Mesendoderm (in vitro differentiated cells): ENCODE measurements at regions not wholly inside any gene's neighbourhood (a gene's known extent, or its start where the extent isn't known, plus 50 kb on each side); places are given as distances from the start of the nearest gene placed in this dataset.

ENCODE experiments used
- DNase-seq: peaks from one replicate; pipeline ENCODE4 v3.0.0; 2013
- H2AK5ac ChIP-seq: 2 replicates; pipeline ENCODE4 v1.6.1; 2013; ENCODE audit warnings: low read length, inconsistent platforms
- H2BK120ac ChIP-seq: 2 replicates; pipeline ENCODE4 v1.6.1; 2013; ENCODE audit warnings: low read depth, mild to moderate bottlenecking, low read length, moderate library complexity, mixed read lengths
- H2BK15ac ChIP-seq: replicated peaks from 2 replicates; pipeline ENCODE4 v1.6.1; 2013; ENCODE audit warnings: low read depth, mild to moderate bottlenecking, moderate library complexity
- H2BK5ac ChIP-seq: 2 replicates; pipeline ENCODE4 v1.6.1; 2013; ENCODE audit warnings: low read length, inconsistent platforms
- H3K18ac ChIP-seq: 2 replicates; pipeline ENCODE4 v1.6.1; 2013; ENCODE audit warnings: mild to moderate bottlenecking, low read length, mixed read lengths
- H3K23ac ChIP-seq: one replicate; pipeline ENCODE4 v1.6.1; 2013; ENCODE audit warnings: low read length
- H3K27ac ChIP-seq: 2 replicates; pipeline ENCODE4 v1.5.1; 2013; ENCODE audit warnings: low read depth, mild to moderate bottlenecking, inconsistent platforms, low read length, moderate library complexity
- H3K27me3 ChIP-seq: 2 replicates; pipeline ENCODE4 v1.6.1; 2013; ENCODE audit warnings: low read length, control low read depth, mild to moderate bottlenecking, inconsistent platforms; ENCODE audit not compliant: insufficient read depth, poor library complexity
- H3K36me3 ChIP-seq: 2 replicates; pipeline ENCODE4 v1.6.1; 2013; ENCODE audit warnings: low read length, inconsistent platforms; ENCODE audit not compliant: control insufficient read depth, insufficient read depth
- H3K4ac ChIP-seq: one replicate; pipeline ENCODE4 v1.6.1; 2013; ENCODE audit warnings: low read depth, mild to moderate bottlenecking, low read length, moderate library complexity
- H3K4me1 ChIP-seq: 2 replicates; pipeline ENCODE4 v1.6.1; 2013; ENCODE audit warnings: low read depth, low read length, inconsistent platforms; ENCODE audit not compliant: control insufficient read depth
- H3K4me2 ChIP-seq: 2 replicates; pipeline ENCODE4 v1.6.1; 2013; ENCODE audit warnings: low read length
- H3K4me3 ChIP-seq: 2 replicates; pipeline ENCODE4 v1.5.1; 2013; ENCODE audit warnings: mild to moderate bottlenecking, low read length
- H3K56ac ChIP-seq: one replicate; pipeline ENCODE4 v1.6.1; 2013; ENCODE audit warnings: low read length
- H3K79me1 ChIP-seq: 2 replicates; pipeline ENCODE4 v1.6.1; 2013; ENCODE audit warnings: low read length, inconsistent platforms
- H3K79me2 ChIP-seq: 2 replicates; pipeline ENCODE4 v1.6.1; 2013; ENCODE audit warnings: mild to moderate bottlenecking, low read length; ENCODE audit not compliant: control insufficient read depth, insufficient read depth
- H3K9ac ChIP-seq: 2 replicates; pipeline ENCODE4 v1.6.1; 2013; ENCODE audit warnings: low read length, inconsistent platforms
- H4K5ac ChIP-seq: one replicate; pipeline ENCODE4 v1.6.1; 2013; ENCODE audit warnings: low read length
- H4K8ac ChIP-seq: one replicate; pipeline ENCODE4 v1.6.1; 2013; ENCODE audit warnings: low read depth, mild to moderate bottlenecking, control low read depth, low read length, moderate library complexity
- WGBS: extraction: QIAGEN DNeasy Blood & Tissue Kit; methylation state at CpG from one replicate; pipeline ENCODE4 v1.1.7; 2013; ENCODE audit warnings: low lambda C conversion rate, missing lambda C conversion rate; ENCODE audit not compliant: insufficient coverage; ENCODE audit errors: extremely low coverage; 5-methylcytosine and 5-hydroxymethylcytosine counted together

DNA sequence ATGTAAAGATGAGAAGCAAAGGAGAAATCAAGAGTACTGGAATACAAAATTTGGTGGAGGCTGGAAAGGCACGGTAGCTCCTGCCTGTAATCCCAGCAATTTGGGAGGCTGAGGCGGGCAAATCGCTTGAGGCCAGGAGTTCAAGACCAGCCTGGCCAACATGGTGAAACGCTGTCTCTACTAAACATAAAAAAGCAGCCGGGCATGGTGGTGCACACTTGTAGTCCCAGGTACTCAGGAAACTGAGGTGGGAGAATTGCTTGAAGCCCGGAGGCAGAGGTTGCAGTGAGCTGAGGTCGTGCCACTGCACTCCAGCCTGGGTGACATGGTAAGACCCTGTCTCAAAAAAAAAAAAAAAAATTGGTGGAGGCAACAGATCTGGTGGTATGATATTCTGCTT, 1086.0 kb downstream of the NLGN4X start:
- Histone ChIP-seq H3K79me1 (no peaks in the 10 kb centered on the region), H4K8ac (no peak overlapping the region), H2BK15ac (no peak overlapping the region), H3K56ac (no peak overlapping the region), H2BK120ac (no peak overlapping the region), H4K5ac (no peak overlapping the region), H3K4me2 (no peak overlapping the region), H3K27me3 (no peaks in the 10 kb centered on the region), H3K9ac (no peak overlapping the region), H3K36me3 (no peaks in the 10 kb centered on the region), H3K23ac (no peak overlapping the region), H3K79me2 (no peaks in the 10 kb centered on the region), H2AK5ac (no peak overlapping the region), H2BK5ac (no peak overlapping the region), H3K18ac (no peak overlapping the region), H3K4me1 (no peaks in the 10 kb centered on the region), H3K4ac (no peak overlapping the region), H3K27ac (no peak overlapping the region), H3K4me3 (no peak overlapping the region)
- DNase-seq: no peak
- WGBS: no CpG with 5 or more reads among the region's 7 CpGs

DNA sequence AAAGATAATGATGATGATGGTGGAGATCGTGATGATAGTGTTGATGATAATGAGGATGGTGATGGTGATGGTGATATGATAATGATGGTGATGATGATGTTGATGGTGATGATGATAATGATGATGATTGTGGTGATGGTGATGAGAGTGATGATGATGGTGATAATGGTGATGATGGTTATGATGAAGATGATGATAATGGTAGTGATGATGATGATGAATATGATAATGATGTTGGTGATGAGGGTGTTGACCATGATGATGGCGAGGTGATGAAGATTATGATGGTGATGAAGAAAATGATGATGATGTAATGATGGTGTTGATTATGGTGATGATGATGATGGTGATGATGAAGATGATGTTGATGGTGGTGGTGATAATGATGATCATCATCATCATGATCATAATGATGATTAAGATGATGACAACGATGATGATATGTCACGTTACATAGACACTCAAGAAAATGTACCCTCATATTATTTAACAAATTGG, 1106.4 kb downstream of the NLGN4X start:
- H3K27ac ChIP-seq: no peak overlapping the region
- no peak overlapping the region for H3K4me3 ChIP-seq
- H4K5ac ChIP-seq: no peak overlapping the region
- no peak overlapping the region for H2BK120ac ChIP-seq
- no peak overlapping the region for H3K4ac ChIP-seq
- H3K4me1 ChIP-seq: no peaks in the 10 kb centered on the region
- no peak overlapping the region for H3K18ac ChIP-seq
- no peaks in the 10 kb centered on the region for H3K79me1 ChIP-seq
- no peak overlapping the region for H3K56ac ChIP-seq
- H3K9ac ChIP-seq: no peak overlapping the region
- H2AK5ac ChIP-seq: no peak overlapping the region
- H3K23ac ChIP-seq: no peak overlapping the region
- H3K36me3 ChIP-seq: no peaks in the 10 kb centered on the region
- no peak overlapping the region for H4K8ac ChIP-seq
- H3K27me3 ChIP-seq: no peaks in the 10 kb centered on the region
- WGBS: 100% methylated on average over 2 of the region's 4 CpGs
- H2BK5ac ChIP-seq: no peak overlapping the region
- no peak for DNase-seq
- H3K79me2 ChIP-seq: no peaks in the 10 kb centered on the region
- H2BK15ac ChIP-seq: no peak overlapping the region
- no peak overlapping the region for H3K4me2 ChIP-seq

DNA sequence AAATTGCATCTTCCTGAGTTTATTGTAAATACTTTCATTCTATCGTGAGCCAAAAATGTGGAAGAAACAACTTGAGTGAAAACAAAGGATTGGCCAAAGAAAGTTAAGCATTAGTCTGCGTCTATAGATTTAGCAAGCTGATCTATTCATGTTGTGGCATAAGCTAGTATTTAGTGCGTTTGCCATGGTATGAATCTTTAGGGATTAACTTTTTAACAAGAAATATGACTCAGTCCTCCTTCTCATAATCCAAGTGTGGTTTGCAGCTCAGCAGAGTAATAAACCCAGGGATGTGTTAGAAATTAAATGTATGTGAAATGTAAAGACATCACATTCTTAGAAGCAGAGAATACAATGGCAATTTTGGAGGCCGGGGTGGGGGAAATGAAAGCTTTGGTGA, 1110.9 kb downstream of the NLGN4X start:
- H3K36me3 ChIP-seq: no peaks in the 10 kb centered on the region
- no peak overlapping the region for H2AK5ac ChIP-seq
- no peaks in the 10 kb centered on the region for H3K79me1 ChIP-seq
- no peak overlapping the region for H3K4ac ChIP-seq
- no peaks in the 10 kb centered on the region for H3K27me3 ChIP-seq
- H3K9ac ChIP-seq: no peak overlapping the region
- no peak overlapping the region for H4K5ac ChIP-seq
- H2BK5ac ChIP-seq: no peak overlapping the region
- no peak overlapping the region for H3K18ac ChIP-seq
- H3K56ac ChIP-seq: no peak overlapping the region
- H2BK120ac ChIP-seq: no peak overlapping the region
- H4K8ac ChIP-seq: no peak overlapping the region
- WGBS: no CpG with 5 or more reads among the region's 4 CpGs
- no peak for DNase-seq
- no peak overlapping the region for H2BK15ac ChIP-seq
- H3K4me3 ChIP-seq: no peak overlapping the region
- no peak overlapping the region for H3K23ac ChIP-seq
- H3K4me1 ChIP-seq: no peaks in the 10 kb centered on the region
- no peaks in the 10 kb centered on the region for H3K79me2 ChIP-seq
- H3K27ac ChIP-seq: no peak overlapping the region
- no peak overlapping the region for H3K4me2 ChIP-seq

DNA sequence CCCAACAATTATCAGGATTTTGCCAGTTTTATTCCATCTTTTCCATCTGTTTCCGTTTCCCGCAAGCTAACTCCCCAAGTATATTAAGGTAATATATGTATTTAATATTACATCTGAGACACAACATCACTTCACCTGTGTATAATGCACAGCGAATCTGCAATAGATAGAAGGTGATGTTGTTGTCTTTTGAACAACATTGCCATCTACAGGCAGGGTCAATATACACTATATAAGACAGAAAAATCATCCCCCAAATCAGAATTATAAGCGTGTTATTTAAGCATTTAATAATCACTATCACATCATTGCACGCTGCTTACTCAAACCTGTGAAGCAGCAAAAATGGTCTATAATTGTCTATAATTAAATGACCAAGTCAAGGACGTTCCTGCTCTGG, 1115.5 kb downstream of the NLGN4X start:
- peak; percentile 14 for DNase-seq
- H3K36me3 ChIP-seq: no peaks in the 10 kb centered on the region
- H3K4me3 ChIP-seq: no peak overlapping the region
- no CpG with 5 or more reads among the region's 6 CpGs for WGBS
- no peak overlapping the region for H3K4me2 ChIP-seq
- H2BK5ac ChIP-seq: no peak overlapping the region
- no peak overlapping the region for H3K4ac ChIP-seq
- no peak overlapping the region for H3K9ac ChIP-seq
- H3K23ac ChIP-seq: no peak overlapping the region
- H3K27me3 ChIP-seq: no peaks in the 10 kb centered on the region
- no peaks in the 10 kb centered on the region for H3K4me1 ChIP-seq
- no peak overlapping the region for H3K56ac ChIP-seq
- H3K27ac ChIP-seq: no peak overlapping the region
- H4K8ac ChIP-seq: no peak overlapping the region
- no peak overlapping the region for H4K5ac ChIP-seq
- no peaks in the 10 kb centered on the region for H3K79me2 ChIP-seq
- no peak overlapping the region for H2BK15ac ChIP-seq
- H2BK120ac ChIP-seq: no peak overlapping the region
- H2AK5ac ChIP-seq: no peak overlapping the region
- H3K79me1 ChIP-seq: no peaks in the 10 kb centered on the region
- H3K18ac ChIP-seq: no peak overlapping the region

DNA sequence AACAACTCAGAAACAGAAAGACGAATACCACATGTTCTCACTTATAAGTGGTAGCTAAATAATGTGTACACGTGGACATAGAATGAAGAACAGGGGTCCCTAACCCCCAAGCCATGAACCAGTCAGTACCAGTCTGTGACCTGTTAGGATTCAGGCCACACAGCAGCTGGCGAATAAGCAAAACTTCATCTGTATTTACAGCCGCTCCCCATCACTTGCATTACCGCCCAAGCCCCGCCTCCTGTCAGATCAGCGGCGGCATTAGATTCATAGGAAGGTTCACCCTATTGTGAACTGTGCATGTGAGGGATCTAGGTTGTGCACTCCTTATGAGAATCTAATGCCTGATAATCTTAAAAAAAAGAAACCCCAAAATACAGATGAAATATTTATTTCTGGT, 1128.7 kb downstream of the NLGN4X start:
- DNase-seq: no peak

DNA sequence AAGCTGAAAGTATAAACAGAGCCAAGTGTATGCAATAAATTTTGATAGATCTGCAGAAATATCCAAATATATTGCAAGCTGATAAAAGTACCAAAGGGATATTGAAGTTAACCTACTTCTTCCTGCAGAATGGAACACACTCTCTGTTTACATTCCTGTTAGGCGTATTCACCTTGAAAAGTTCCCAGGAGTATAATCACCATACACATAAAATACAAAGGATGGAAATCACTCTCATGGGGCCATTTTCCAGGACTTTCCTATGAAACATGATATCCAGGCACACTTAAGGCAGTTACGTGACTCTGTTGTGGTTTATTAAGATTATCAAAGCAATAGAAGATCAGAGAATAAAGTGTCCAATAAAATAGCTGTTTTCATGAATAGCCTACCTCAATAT, 1142.3 kb downstream of the NLGN4X start:
- no peak overlapping the region for H3K18ac ChIP-seq
- WGBS: no CpG with 5 or more reads among the region's 2 CpGs
- no peaks in the 10 kb centered on the region for H3K27me3 ChIP-seq
- H2BK15ac ChIP-seq: no peak overlapping the region
- no peak overlapping the region for H2BK120ac ChIP-seq
- no peak overlapping the region for H2BK5ac ChIP-seq
- no peak overlapping the region for H3K4ac ChIP-seq
- no peak overlapping the region for H3K4me3 ChIP-seq
- H3K56ac ChIP-seq: no peak overlapping the region
- H3K79me2 ChIP-seq: no peaks in the 10 kb centered on the region
- no peaks in the 10 kb centered on the region for H3K36me3 ChIP-seq
- H3K4me2 ChIP-seq: no peak overlapping the region
- H3K9ac ChIP-seq: no peak overlapping the region
- no peak overlapping the region for H2AK5ac ChIP-seq
- DNase-seq: no peak
- no peak overlapping the region for H3K23ac ChIP-seq
- H3K27ac ChIP-seq: no peak overlapping the region
- no peaks in the 10 kb centered on the region for H3K79me1 ChIP-seq
- no peak overlapping the region for H4K5ac ChIP-seq
- H3K4me1 ChIP-seq: no peaks in the 10 kb centered on the region
- no peak overlapping the region for H4K8ac ChIP-seq

More for the DNA sequence above, 1128.7 kb downstream of the NLGN4X start:
- H2BK120ac ChIP-seq: no peak overlapping the region
- no peak overlapping the region for H3K4me3 ChIP-seq
- no peak overlapping the region for H3K18ac ChIP-seq
- no peak overlapping the region for H4K5ac ChIP-seq
- no peak overlapping the region for H3K4ac ChIP-seq
- no peak overlapping the region for H3K4me2 ChIP-seq
- H3K27me3 ChIP-seq: no peaks in the 10 kb centered on the region
- no peaks in the 10 kb centered on the region for H3K79me1 ChIP-seq
- H3K9ac ChIP-seq: no peak overlapping the region
- H3K56ac ChIP-seq: no peak overlapping the region
- no peak overlapping the region for H2AK5ac ChIP-seq
- H4K8ac ChIP-seq: no peak overlapping the region
- H3K4me1 ChIP-seq: no peaks in the 10 kb centered on the region
- H3K36me3 ChIP-seq: no peaks in the 10 kb centered on the region
- H2BK5ac ChIP-seq: no peak overlapping the region
- H2BK15ac ChIP-seq: no peak overlapping the region
- no peak overlapping the region for H3K23ac ChIP-seq
- no CpG with 5 or more reads among the region's 8 CpGs for WGBS
- no peak overlapping the region for H3K27ac ChIP-seq
- H3K79me2 ChIP-seq: no peaks in the 10 kb centered on the region
